Right lobe of liver (tissue), 6 donors: ENCODE measurements at regions not wholly inside any gene's neighbourhood (a gene's known extent, or its start where the extent isn't known, plus 50 kb on each side); places are given as distances from the start of the nearest gene placed in this dataset.

ENCODE experiments used
- ATAC-seq, 4 donors: fragments of 200-7000 bp; cut with Tn5 transposase; one replicate each; pipeline ENCODE4 v1.9.1; 2020; ENCODE audit warnings: mild to moderate bottlenecking in 4 of 4, moderate library complexity in 4 of 4
- DNase-seq, 3 donors: peaks; one replicate each; pipeline ENCODE4 v3.0.0-alpha.2; 2020
- H3K27ac ChIP-seq, 3 donors: fragments of 200-600 bp; one replicate each; pipeline ENCODE4 v1.8.0; 2022
- H3K27me3 ChIP-seq, 2 donors: fragments of 200-600 bp; one replicate each; pipeline ENCODE4 v1.8.0; 2022
- H3K36me3 ChIP-seq, 4 donors: fragments of 200-600 bp; sonication (generic) in 1 of 4; one replicate each; pipeline versions ENCODE4 v1.5.1 to v1.8.0; 2017 to 2022; ENCODE audit warnings: control low read depth in 1 of 4
- H3K4me1 ChIP-seq, 4 donors: fragments of 200-600 bp; sonication (generic) in 1 of 4; one replicate each; pipeline versions ENCODE4 v1.5.1 to v1.8.0; 2017 to 2022; ENCODE audit warnings: control low read depth in 1 of 4
- H3K4me3 ChIP-seq, 3 donors: fragments of 200-600 bp; one replicate each; pipeline ENCODE4 v1.8.0; 2022
- H3K9me3 ChIP-seq, 4 donors: fragments of 200-600 bp; sonication (generic) in 1 of 4; one replicate each; pipeline versions ENCODE4 v1.5.1 to v1.8.0; 2017 to 2022; ENCODE audit warnings: control low read depth in 1 of 4
- POLR2A ChIP-seq: fragments of 450-650 bp; IDR thresholded peaks from one replicate; pipeline ENCODE4 v1.6.1; 2017; ENCODE audit warnings: antibody characterized with exemption, mild to moderate bottlenecking
- WGBS: methylation state at CpG from one replicate; pipeline ENCODE4 v1.1.6; 2018; ENCODE audit warnings: low coverage, low lambda C conversion rate; ENCODE audit not compliant: insufficient coverage; ENCODE audit errors: missing lambda C conversion rate; 5-methylcytosine and 5-hydroxymethylcytosine counted together
- intact Hi-C, 2 donors: fragments of 100-400 bp; cut with DNase I; formaldehyde crosslinking; loops; one replicate each; pipeline versions ENCODE4 v1.11.2 to v1.14.1; 2022
- TF ChIP-seq, protein P1 (sequence below), 4 donors: fragments of 200-600 bp in 3 of 4; fragments of 450-650 bp in 1 of 4; IDR thresholded peaks; one replicate each; pipeline versions ENCODE4 v1.5.1 to v1.8.0; 2016 to 2022; ENCODE audit warnings: antibody characterized with exemption in 4 of 4, mild to moderate bottlenecking in 2 of 4
- donor health status: DM: no; HTN: yes; CAD: no.
- donor health status: DM: no; HTN: no; CAD: no.
- donor health status: DM: no; HTN: no; CAD: no.
- donor health status: DM: no; HTN: yes; CAD: no.
- donor health status: DM: no; HTN: yes; CAD: no.

DNA sequence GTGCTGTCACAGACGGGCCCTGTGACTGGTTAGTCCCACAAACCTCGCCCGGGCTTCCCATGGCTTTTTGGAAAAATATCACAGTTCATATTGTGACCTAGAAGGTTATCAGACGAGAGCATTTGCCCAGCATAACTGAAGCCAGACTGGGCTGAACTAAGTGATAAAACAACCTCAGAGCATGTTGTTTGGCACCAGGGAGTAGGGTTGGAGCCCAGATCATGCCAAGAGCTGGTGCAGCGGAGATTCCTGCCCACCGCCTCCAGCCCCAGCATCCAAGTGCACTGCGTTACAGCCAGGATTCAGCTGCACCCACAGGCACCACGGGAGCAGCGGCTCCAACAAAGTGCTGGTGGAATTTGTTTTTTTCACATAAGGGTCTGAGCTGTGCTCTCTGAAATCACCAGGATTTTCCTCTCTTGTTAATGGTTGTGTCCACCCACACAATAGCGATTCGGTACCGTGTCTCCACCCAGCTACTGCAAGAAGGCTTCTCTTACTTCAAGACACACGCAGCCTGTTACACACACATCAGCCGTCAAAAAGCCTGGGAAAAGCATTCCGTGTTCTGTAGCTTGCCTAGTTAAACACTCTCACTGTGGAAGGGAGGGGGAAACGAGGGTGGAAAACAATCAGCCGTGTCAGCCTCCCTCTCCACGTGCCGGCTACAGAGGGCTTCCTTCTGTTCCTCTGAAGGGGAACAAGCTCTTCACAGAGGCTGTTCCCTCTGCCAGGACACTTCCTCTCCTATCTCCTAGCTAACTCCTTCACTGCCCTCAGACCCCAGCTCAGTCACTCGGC is 273.8 kb downstream of the C16orf95 start:
- H3K27me3 ChIP-seq: no peaks in the 10 kb centered on the region
- H3K27ac ChIP-seq: no peak overlapping the region
- WGBS: 21% methylated on average over 10 of the region's 20 CpGs

DNA sequence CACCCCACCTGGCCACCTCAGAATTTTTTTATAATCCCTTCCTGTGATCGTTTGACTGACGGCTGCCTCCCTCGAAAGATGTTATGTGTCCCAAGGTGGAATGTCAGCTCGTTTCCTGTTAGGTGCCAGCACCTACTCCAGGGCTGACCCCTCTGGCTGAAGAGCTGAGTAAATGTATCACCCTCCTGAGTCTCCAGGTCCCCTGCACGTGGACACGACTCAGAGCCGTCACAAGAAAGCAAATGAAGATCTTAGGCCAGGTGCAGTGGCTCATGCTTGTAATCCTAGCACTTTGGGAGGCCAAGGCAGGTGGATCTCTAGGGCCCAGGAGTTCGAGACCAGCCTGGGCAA is 273.2 kb downstream of the C16orf95 start:
- Histone ChIP-seq H3K27me3 (no peaks in the 10 kb centered on the region), H3K27ac (no peak overlapping the region), H3K4me1 (no peaks in the 10 kb centered on the region), H3K4me3 (no peak overlapping the region), H3K9me3 (no peaks in the 10 kb centered on the region), H3K36me3 (no peaks in the 10 kb centered on the region)
- no peak for DNase-seq
- WGBS: 27% methylated on average over 6 of the region's 8 CpGs
- TF ChIP-seq POLR2A: no peak
- TF ChIP-seq, protein P1, sequence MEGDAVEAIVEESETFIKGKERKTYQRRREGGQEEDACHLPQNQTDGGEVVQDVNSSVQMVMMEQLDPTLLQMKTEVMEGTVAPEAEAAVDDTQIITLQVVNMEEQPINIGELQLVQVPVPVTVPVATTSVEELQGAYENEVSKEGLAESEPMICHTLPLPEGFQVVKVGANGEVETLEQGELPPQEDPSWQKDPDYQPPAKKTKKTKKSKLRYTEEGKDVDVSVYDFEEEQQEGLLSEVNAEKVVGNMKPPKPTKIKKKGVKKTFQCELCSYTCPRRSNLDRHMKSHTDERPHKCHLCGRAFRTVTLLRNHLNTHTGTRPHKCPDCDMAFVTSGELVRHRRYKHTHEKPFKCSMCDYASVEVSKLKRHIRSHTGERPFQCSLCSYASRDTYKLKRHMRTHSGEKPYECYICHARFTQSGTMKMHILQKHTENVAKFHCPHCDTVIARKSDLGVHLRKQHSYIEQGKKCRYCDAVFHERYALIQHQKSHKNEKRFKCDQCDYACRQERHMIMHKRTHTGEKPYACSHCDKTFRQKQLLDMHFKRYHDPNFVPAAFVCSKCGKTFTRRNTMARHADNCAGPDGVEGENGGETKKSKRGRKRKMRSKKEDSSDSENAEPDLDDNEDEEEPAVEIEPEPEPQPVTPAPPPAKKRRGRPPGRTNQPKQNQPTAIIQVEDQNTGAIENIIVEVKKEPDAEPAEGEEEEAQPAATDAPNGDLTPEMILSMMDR (IDR thresholded peaks at IDR 0.05): no peak
- intact Hi-C loops: no loop called here
- no peak for ATAC-seq

More for the DNA sequence above, 273.8 kb downstream of the C16orf95 start:
- intact Hi-C loops: no loop called here
- no peak for DNase-seq
- H3K36me3 ChIP-seq: no peaks in the 10 kb centered on the region
- TF ChIP-seq, protein P1 (IDR thresholded peaks at IDR 0.05): no peak
- H3K9me3 ChIP-seq: no peaks in the 10 kb centered on the region
- no peaks in the 10 kb centered on the region for H3K4me1 ChIP-seq
- H3K4me3 ChIP-seq: no peak overlapping the region
- ATAC-seq: peak; percentile 41 to 57 (median 46)

DNA sequence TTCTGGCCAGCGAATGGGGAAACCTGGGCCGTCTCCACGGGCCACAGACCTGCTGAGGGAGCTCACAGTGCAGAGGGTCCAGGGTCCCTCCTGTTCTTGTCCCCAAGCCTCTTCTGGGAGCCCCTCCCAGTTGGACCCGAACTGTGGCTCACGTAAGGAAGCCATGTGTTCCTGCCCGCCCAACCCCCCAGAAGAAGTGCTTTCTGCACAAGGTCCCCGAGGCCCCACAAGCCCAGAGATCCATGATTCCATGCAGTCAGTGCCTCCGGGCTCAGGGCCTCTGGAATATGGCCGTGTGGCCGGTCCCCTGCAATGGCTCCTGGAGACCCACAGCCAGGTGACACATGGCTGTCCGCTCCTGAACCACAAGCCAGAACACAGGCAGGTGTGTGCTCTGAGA is 272.4 kb downstream of the C16orf95 start:
- ATAC-seq: no peak
- intact Hi-C loops: no loop called here
- no peaks in the 10 kb centered on the region for H3K9me3 ChIP-seq
- no peaks in the 10 kb centered on the region for H3K36me3 ChIP-seq
- no peak for DNase-seq
- no peak overlapping the region for H3K4me3 ChIP-seq
- TF ChIP-seq, protein P1 (IDR thresholded peaks at IDR 0.05): no peak
- no peak for TF ChIP-seq POLR2A
- WGBS: 40% methylated on average over 1 of the region's 11 CpGs
- H3K27me3 ChIP-seq: no peaks in the 10 kb centered on the region
- no peaks in the 10 kb centered on the region for H3K4me1 ChIP-seq
- no peak overlapping the region for H3K27ac ChIP-seq

DNA sequence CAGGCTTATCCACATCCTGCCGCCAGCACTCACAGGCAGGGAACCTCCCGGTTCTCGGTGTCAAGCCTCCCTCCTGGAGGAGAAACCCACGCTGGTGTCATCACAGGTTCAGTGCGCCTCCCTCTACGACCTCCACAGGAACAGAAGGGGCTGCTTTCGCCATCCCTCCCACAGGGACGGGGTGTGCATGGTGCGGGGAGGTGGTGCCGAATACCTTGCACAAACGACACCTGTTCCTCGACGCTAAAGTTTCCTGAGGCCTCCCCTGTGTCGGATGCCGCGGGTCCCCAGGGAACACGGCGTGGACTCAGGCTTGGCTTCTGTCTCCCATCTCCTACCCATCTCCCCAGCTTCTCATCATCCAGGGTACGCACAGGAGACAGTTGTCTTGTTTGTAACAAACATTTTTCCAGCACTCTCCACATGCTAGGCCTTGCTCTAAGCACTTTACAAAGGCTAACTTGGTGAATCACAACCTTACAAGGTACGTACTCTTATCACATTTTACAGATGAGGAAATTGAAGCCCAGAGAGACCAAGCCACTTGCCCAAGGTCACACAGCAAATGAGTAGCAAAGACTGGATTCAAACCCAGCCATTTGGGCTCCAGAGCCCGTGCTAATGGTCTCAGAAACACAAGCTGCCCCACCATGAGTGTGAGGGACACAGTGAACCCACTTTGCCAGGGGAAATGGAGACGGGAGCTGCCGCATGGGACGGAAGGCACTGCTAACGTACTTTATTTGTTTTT is 271.6 kb downstream of the C16orf95 start:
- intact Hi-C loops: no loop called here
- no peak for ATAC-seq

More for the DNA sequence above, 271.6 kb downstream of the C16orf95 start:
- WGBS: 61% methylated on average over 15 of the region's 25 CpGs
- no peaks in the 10 kb centered on the region for H3K9me3 ChIP-seq
- no peaks in the 10 kb centered on the region for H3K36me3 ChIP-seq
- no peak overlapping the region for H3K27ac ChIP-seq
- TF ChIP-seq POLR2A: no peak
- TF ChIP-seq, protein P1 (IDR thresholded peaks at IDR 0.05): no peak
- H3K27me3 ChIP-seq: no peaks in the 10 kb centered on the region
- no peaks in the 10 kb centered on the region for H3K4me1 ChIP-seq
- no peak for DNase-seq
- no peak overlapping the region for H3K4me3 ChIP-seq
